ENCODE measurements at regions not wholly inside any gene's neighbourhood (a gene's known extent, or its start where the extent isn't known, plus 50 kb on each side); places are given as distances from the start of the nearest gene placed in this dataset.

- no peak for DNase-seq (ENCODE audit: low read depth in 2 of 2)
- H3K4me3 ChIP-seq (replicated peaks in 1 of 2; ENCODE audit: low read depth in 2 of 2, low read length in 2 of 2) = no peak overlapping the region
- TF ChIP-seq CTCF (IDR thresholded peaks at IDR 0.05; ENCODE audit: low read depth, low read length) = no peak
Measured at GRCh38 chr3:105067361-105067760, 299.3 kb upstream of the ALCAM start.

- no peak overlapping the region for H3K4me3 ChIP-seq (replicated peaks in 1 of 2; ENCODE audit: low read depth in 2 of 2, low read length in 2 of 2)
- no peak for TF ChIP-seq CTCF (IDR thresholded peaks at IDR 0.05; ENCODE audit: low read depth, low read length)
- DNase-seq (ENCODE audit: low read depth in 2 of 2) = no peak
Measured at GRCh38 chr3:105077060-105077822, 289.5 kb upstream of the ALCAM start.

- no peak for TF ChIP-seq CTCF (IDR thresholded peaks at IDR 0.05; ENCODE audit: low read depth, low read length)
- no peak overlapping the region for H3K4me3 ChIP-seq (replicated peaks in 1 of 2; ENCODE audit: low read depth in 2 of 2, low read length in 2 of 2)
- peak in 1 of 2 donors; percentile 33 for DNase-seq (ENCODE audit: low read depth in 2 of 2)
Measured at GRCh38 chr3:105083945-105084344, 282.8 kb upstream of the ALCAM start.

- no peak for DNase-seq (ENCODE audit: low read depth in 2 of 2)
- no peak for TF ChIP-seq CTCF (IDR thresholded peaks at IDR 0.05; ENCODE audit: low read depth, low read length)
- H3K4me3 ChIP-seq (replicated peaks in 1 of 2; ENCODE audit: low read depth in 2 of 2, low read length in 2 of 2) = no peak overlapping the region
Measured at GRCh38 chr3:105085506-105085905, 281.2 kb upstream of the ALCAM start.

- DNase-seq (ENCODE audit: low read depth in 2 of 2) = no peak
- TF ChIP-seq CTCF (IDR thresholded peaks at IDR 0.05; ENCODE audit: low read depth, low read length) = no peak
- no peak overlapping the region for H3K4me3 ChIP-seq (replicated peaks in 1 of 2; ENCODE audit: low read depth in 2 of 2, low read length in 2 of 2)
Measured at GRCh38 chr3:105093371-105094252, 273.1 kb upstream of the ALCAM start.

GRCh38 chr3:105094588-105094987 lies 272.1 kb upstream of the ALCAM start:
- TF ChIP-seq CTCF (IDR thresholded peaks at IDR 0.05; ENCODE audit: low read depth, low read length) = no peak
- DNase-seq (ENCODE audit: low read depth in 2 of 2) = no peak
- no peak overlapping the region for H3K4me3 ChIP-seq (replicated peaks in 1 of 2; ENCODE audit: low read depth in 2 of 2, low read length in 2 of 2)
